Activated CD8-positive, alpha-beta memory T cell treated with anti-CD3 and anti-CD28 coated beads for 1 hour (primary cell): ENCODE measurements at regions not wholly inside any gene's neighbourhood (a gene's known extent, or its start where the extent isn't known, plus 50 kb on each side); places are given as distances from the start of the nearest gene placed in this dataset.

Source experiments
- DNase-seq, 2 donors: peaks; one replicate each; pipeline ENCODE4 v3.0.0-alpha.2; 2020; ENCODE audit warnings: low read depth in 1 of 2; ENCODE audit errors: extremely low read depth in 1 of 2

DNA sequence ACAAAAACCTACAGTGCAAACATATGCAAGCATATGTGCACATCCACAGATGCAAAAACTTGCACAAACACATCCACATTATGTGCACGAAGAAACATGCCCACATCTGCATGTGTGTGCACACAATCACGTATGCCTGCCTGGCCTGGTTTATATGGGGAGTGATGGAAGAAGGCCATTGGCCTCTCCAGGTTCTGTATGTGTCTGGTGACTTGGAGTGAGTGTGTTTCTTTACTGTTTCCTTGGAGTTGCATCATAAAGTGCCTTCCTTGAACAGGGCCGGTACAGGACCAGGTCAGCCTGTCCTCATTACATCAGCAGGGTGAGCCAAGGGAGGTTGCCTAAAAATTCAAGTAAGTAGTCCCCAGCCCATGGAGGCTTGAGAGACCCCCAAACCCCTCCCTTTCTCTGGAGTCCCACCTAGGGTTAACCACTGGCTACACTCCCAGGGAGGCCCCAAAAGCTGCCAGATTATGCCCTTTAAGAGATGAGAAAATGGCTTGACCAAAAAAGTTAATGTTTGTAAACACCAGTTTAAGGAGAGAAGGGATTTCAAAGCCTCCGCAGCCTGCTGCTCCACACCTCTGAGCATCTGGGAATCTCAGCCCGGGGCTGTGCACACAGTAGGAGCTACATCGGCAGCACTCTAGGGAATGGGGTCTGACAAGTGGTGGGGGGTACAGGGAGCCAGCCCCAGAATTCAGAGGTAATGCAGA, 140.8 kb downstream of the VEGFA start:
- DNase-seq, result no peak

DNA sequence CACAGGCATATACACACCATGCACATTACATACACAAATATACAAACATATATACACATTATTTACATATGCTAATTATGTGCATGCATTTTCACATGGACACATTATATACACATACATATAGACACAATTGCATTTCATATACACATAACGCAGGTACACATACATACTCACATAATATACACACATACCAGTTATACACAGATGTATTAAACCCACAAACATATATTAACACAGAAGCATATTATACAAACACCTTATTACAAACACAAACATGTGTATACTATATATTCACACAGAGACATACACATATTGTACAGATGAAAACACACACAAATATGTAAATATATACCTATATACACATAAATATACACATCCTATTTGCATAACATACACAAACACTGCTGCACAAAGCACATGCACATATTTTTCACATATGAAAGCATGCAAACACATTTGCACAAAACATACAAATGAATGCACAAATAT, 140.2 kb downstream of the VEGFA start:
- DNase-seq, result no peak

DNA sequence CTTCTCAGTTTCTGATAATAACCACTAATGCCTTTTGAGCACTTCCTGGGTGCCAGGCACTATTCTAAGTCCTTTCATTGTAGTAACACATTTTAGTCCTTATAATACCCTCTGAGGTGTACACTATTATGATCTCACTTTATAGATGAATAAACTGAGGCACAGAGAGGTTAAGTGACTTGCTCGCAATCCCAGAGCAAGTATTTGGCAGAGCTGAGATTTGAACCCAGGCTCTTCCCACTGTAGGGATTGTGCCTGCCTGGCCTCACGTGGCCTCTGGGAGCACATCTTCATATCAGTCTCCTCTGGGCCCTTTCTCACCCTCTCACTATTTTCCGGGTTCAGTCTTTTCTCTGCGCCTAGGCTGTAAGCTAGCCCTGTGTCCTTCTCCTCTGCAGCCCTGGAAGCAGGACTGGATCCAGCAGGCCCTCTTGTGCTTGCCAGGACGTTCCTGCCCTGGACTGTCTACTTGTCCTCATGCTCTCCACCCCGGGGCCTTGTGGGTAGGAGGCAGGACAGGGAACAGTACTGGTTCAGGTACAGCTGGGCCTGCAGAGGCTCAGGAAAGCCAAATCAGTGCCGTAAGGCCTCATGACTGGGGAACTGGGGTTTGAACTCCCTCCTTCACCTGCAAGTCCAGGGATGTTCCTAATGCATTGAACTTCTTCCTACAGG, 139.6 kb downstream of the VEGFA start:
- no peak for DNase-seq

DNA sequence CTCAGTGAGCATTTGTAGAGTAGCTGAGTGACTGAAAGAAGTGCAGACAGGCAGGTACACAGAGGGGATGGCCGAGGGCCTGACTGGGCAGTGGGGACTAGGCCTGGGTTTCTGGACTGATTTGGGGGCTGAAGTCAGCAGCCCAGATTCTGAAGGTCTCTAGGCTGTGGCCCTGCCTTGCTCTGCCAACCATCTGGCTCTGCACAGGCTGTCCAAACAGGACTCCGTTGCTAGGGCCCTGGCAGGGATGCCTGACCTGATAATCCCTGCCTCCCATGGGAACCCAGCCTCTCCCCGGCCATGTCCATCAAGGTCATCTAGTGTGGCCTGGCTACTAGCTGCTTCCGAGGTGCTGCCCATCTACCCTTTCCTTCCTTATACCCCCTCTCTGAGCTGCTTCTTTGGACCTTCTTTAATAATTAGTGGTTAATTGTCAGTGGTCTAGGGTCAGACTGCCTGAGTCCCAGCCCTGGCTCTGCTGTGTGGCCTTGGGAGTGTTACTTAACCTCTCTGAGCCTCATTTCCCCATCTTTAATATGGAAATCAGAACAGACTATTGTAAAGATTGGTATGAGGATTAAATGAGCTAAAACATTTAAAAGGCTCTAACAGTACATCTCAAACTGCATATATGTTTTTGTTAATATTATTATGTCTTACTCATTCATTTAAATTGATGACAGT, 137.9 kb downstream of the VEGFA start:
- no peak for DNase-seq

DNA sequence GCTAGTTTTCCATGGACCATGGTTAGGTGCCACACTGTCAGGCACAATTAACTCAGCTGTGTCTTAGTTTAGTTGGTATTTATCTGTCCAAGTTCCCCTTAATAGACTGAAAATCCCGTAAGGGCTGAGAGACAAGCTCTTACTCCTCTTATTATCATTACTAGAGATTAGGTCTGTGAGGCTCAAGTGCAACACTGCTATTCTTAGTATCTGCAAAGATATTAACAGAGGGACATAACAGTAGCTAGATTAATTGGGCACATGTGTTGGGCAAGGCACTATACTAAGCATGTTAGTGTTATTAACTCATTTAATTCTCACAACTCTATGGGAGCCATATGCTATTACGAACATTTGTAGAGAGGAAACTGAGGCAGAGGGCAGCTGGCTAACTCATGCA, 137.3 kb downstream of the VEGFA start:
- DNase-seq, result no peak

DNA sequence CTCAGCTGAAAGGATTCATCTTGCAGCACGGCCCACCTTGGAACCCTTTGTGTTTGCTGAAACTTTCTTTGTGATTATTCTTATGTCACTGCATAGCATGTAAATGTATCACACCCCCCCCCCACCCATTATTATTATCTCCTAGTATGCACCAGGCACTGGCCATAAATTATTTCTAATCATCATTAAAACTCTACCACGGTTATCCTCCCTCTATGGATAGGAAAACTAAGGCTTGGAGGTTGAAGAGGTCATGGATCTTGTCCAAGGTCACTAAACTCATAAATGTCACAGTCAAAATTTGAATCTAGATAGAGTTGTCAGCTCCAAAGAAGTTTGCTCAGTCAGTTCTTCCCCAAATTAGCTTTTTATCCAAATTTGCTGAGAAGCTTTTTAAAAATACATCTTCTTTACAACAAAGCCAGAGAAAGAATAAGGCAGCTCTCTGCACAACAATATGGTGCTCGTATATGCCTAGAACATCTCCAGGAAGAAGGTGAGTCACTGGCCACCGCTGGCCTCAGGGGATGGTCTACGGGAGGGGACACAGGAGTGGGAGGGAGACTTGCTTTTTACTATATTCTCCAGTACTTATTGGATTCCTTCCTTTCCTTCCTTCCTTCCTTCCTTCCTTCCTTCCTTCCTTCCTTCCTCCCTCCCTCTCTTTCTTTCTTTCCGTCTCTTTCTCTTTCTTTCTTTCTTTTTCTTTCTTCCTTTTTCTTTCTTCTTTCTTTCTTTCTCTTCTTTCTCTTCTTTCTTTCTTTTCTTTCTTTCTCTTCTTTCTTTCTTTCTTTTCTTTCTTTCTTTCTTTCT, 134.5 kb downstream of the VEGFA start:
- no peak for DNase-seq

DNA sequence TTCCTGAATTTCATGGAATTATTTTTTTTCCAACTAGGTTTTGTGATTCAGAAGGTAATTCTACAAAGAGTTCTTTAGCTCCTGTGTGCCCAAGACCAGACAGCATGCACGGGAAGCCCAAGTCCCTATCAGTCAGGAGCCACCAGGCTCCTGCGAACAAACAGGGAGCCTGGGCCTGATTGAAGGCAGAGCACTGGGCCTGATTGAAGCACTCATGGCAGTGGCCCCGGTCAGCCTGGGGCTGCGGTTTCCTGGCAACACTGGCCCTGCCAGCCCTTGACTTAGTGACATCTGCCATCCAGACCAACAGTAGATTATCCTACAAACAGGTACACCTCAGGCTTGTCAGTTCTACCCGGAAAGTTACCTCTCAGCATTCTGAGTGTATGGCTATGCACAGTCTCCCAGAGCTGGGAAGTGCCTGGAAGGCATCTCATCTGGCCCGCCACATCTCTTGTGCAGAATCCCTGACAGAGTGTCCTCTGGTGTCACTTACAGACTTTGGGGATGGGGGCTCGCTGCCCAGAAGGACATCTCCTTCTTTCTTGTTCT, 133.8 kb downstream of the VEGFA start:
- DNase-seq, result no peak

DNA sequence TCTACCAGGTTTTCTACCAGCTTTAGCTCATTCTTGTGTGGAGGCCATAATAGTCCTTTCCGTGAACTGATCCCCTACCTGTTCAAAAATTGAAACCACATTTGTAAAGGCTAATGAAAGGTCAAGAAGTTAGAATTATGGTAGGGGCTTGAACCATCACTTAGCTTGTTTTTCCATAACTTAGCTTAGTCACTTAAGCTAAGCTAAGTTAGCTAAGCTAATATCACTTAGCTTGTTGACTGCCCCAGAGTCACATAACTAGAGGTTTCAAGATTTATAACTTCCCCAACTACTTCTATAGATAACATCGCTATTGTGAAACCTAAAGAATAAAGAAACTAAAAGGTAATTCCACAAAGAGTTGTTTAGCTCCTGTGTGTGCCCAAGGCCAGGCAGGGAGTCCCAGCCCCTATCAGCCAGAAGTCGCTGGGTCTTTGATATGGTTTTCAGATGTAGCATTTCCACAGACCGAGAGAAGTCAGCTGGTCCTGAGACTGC, 131.8 kb downstream of the VEGFA start:
- no peak for DNase-seq

DNA sequence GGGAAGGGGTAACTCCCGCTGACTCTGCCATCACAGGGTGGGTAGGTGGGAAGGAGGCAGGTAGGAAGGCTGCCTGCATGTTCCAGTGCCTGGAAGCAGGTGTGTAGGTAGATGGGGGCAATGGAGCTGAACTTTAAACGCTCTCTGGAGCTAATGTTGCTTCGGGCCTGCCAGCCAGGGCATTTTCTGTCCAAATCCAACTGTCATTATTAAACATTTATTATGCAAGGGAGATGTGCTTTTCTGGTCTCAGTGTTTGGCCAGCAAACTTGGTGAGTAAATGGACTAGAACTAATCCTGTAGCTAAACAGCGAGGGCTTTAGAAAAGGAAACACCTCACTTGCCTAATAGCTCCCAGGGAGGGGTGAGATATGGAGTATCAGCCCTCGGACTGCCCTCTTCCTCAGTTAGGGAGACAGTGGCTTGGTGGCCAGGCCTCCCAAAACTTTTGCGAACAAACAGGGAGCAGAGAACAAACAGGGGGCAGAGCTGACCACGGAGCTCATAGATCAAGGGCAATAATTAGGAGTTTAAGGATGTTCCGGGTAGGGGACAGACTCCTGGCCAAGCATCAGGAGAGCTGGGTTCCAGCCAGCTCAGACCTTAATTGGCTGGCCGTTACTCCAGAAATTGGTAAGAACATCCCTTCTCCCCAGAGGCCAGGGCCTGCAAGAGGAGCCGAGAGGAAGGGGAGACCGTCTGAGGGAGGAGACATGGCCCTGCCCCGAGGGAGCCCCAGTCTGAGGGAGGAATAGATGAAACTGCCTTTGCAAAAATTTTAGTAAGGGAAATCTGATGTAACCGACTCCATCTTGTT, 131.1 kb downstream of the VEGFA start:
- DNase-seq, result no peak

DNA sequence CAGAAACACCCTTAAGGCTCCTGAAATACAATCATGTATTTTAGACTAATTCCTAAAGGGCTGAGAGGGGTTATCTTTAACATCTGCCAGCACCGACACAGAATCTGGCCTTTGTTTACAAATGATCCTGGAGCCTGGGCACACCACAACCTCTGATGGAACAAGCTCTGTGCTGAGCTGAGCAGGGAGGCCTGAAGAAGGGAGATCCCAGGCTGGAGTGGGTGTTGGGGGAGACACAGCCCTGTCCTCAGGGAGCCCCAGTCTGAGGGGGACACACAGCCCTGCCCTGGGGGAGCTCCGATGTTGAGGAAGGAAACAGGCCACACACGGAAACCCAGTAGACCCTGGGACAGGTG, 130.5 kb downstream of the VEGFA start:
- no peak for DNase-seq

DNA sequence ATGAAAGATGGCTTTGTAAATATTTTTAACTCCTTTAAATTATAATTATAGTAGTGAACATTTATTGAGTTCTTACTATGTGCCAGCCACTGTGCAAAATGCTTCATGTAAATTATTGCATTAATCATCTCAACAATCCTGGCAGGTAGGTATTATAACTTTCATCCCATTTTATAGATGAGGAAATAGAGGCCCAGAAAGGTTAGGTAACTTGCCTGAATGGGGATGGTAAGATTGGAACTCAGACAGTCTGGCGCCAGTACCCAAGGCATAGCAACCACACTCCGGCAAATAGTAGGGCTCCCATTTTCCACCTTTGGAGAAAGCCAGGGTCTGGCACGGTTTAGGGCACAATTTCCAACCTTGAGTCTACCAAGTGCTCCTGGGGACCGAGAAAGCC, 129.8 kb downstream of the VEGFA start:
- DNase-seq, result no peak

DNA sequence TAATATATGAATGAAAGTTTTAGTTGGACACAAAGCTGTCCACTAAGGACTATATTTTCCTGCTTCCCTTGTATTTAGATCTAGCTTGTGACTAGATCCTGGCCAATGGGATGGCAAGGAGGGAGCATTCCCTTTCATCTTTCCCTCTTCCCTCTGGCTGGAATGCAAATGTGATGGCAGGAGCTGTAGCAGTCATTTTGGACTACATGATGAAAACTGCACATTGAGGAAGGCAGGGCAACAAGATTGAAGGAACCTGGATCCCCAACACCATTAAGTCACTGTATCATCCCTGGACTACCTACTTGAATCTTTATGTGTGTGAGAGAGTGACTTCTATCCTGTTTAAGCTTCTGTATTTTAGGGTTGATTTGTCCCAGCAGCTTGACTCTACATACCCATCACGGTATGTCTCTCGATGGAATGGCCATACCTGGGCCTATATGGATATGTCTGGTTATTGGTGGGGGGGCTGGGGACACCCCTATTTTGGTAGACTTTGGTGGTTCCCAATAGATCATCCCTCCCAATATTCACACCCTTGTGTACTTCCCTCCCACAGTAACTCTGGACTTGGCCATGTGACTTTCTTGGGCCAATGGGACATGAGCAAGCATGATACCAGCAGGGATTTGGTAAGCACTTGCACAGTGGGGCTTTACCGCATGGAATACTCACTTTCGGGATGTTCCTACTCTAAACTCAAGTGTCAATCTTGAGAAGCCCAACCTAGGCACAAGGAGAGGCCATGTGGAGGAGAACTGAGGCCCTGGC, 128.5 kb downstream of the VEGFA start:
- DNase-seq, result no peak

DNA sequence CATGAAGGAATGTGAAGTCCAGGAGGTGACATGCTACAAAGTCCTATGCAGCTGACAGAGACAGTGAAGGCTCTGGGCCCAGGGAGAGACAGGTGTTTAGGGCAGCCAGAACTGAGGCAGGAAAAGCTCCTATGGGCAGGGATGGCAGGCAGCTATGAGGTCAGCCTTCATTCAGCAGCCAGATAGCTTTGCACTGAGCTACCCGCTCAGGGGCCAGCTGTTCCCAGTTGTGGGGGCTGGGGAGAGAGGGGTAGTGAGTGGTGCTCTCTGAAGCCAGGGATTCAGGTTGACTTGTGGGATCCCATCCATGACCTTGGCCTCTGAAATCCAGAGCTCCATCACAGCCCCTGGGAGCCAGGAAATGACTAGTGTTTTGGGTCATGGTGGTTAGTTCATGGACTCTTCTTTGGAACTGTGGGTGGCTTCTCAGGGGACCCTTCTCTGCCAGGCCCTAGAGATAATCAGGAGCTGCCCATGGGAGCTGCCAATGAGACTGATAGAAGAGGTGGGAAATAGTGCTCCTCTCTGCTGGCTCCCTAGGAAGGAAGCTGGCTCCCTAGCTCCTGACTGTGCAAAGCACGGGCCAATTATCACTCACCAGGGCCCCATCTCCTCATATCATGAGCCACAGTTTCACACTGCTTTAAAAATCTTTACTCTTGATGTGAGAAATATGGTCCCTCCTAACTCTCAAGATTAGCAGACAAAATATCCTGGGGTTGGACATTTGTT, 127.7 kb downstream of the VEGFA start:
- no peak for DNase-seq

DNA sequence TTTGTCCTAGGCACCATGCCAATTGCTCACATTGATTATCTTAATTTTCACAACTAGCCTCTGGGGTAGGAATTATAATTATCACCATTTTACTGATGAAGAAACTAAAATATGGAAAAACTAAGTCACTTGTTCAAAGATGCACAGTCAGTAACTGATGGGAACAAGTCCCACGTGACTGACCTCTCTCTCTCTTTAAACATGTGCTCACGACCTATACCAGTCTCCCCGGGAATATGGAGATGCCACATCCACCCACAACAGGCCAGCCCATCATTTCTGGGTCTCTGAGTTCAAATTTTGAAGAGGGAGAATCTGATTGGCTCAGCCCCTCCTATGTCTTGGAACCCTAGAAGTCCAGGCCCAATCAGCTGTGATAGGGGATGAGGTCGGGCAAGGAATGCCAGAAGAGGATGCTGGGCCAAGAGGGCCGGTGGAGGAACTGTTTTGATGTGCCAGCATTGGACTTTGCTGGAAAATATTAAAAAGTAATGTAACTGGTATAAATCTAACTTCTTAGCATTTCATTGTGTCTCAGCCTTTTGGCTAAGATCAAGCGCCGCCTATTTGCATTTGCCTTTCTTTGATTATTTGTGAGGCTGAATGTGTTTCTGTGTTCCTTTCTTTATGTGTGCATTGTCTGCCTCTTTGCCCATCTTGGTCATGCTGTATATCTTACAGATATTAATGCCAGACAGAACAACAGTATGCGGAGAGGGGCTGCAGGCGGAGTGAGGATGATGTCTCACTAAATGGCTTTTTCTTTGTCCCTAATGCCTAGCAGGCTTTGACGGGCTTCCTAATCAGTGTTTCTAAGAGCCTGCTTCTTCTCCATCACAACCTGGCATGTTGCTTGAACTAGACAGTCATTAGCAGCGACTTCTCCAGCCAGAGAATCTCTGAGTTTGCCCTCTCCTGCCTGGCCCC, 126.6 kb downstream of the VEGFA start:
- no peak for DNase-seq

DNA sequence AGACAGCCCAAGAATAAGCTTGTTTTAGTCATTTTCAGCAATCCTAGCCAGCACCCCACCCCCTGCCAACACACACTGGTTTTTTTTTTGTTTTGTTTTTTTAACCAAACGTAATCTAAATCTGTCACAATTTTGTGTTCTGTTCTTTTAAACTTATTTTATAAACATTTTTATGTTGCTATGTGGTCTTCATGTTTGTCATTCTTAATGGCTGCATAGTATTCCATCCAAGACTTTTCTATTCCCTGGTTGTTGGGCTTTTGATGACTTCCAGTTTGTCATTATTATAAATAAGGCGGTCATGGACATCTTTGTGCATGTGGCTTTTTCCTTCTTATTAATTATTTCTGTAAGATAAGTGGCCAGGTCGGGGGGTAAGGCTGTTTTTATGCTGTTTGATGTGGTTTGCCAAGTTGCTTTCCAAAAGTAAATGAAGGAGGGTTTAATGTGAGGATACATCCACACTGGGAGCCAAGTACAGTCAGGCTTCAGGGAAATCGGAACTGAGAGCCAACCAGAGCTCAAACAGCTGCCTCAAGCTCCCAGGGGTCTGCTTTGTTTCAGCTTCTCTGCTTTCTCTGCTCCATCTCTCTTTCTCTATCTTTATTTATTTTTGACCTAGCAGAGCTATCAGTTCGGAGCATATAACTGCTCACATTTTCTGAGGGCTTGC, 125.8 kb downstream of the VEGFA start:
- DNase-seq, result no peak

DNA sequence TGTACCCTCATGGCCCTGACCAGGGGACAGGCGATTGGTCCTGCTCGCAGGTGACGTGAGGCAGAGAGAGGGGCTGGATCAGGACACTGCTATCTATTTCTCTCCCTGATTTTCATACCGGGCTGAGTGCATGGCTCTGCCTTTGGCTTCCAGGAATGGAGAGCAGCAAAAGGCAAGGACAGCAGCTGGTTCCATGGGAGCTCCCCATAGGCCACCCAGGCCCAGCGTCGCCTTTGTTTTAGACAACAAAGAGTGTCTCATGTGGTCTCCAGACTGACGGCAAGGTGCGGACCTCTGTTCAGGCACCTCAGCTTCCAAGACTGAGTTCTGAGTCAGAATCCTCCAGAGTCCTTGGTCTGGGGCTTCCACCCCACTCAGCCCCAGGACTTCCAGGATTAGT, 123.1 kb downstream of the VEGFA start:
- DNase-seq, result no peak
